HG03575 (cell line): ENCODE measurements at regions not wholly inside any gene's neighbourhood (a gene's known extent, or its start where the extent isn't known, plus 50 kb on each side); places are given as distances from the start of the nearest gene placed in this dataset.

Experiments used
- ATAC-seq: cut with Tn5 transposase; IDR thresholded peaks from one replicate; pipeline ENCODE4 v1.9.1; 2021; ENCODE audit not compliant: unreplicated experiment, insufficient number of reproducible peaks, low FRiP score; ENCODE audit errors: extremely low read depth

GRCh38 chr7:47696152-47696710 is 114.3 kb upstream of the TNS3 start:
- no peak for ATAC-seq

GRCh38 chr7:47693216-47693615 is 111.3 kb upstream of the TNS3 start:
- no peak for ATAC-seq

GRCh38 chr7:47691988-47692387 is 110.1 kb upstream of the TNS3 start:
- no peak for ATAC-seq

- ATAC-seq = no peak
These were observed 109.1 kb upstream of the TNS3 start for GRCh38 chr7:47690902-47691558.

DNA sequence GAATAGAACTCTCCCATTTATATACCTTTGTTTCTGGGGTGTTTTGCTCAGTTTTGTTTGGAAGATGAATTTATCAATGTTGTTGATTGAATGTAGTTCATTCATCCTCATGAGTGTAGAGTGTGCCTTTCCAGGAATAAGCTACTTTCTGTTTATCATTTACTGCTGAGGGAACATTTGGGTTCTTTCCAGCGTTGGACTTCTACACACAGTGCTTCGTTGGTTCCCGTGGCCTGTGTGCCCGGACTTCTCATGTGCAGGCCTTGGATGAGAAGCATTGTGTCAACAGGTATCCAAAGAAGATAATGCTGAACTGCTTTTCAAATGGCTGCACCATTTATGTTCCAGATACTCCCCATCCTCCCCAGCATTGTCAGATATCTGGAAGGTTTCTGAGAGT is 107.6 kb upstream of the TNS3 start:
- no peak for ATAC-seq

GRCh38 chr7:47688311-47689100 is 106.6 kb upstream of the TNS3 start:
- ATAC-seq = no peak

GRCh38 chr7:47685712-47686376 is 103.9 kb upstream of the TNS3 start:
- ATAC-seq = no peak

DNA sequence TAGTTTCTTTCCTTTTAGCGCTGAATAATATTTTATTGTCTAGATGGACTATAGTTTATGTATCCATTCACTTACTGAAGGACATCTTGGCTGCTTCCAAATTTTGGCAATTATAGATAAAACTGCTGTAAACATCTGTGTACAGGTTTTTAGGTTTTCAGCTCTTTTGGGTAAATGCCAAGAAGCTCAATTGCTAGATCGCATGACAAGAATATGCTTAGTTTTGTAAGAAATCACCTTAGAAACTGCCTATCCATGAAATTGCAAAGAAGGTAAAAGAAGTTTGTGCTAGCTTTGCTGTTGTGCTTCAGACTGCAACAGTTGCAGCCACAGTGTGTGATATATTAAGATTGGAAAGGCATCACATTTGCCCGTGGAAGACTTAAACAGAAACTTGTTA is 103.2 kb upstream of the TNS3 start:
- no peak for ATAC-seq

DNA sequence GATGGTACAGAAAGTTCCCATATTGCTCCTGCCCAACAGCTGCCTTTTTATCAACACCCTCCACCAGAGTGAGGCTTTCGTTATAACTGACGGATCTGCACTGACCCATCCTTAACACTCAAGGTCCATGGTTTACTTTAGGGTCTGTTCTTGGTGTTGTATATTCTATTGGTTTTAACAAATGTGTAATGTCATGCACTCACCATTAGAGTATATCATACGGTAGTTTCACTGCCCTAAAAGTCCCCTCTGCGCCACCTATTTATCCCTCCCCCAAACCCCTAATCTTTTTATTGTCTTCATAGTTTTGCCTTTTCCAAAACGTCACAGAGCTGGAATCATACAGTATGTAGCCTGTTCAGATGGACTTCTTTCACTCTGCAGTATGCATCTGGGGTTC is 102.8 kb upstream of the TNS3 start:
- ATAC-seq = no peak

- ATAC-seq = no peak
These were observed 101.6 kb upstream of the TNS3 start for GRCh38 chr7:47683485-47683898.

DNA sequence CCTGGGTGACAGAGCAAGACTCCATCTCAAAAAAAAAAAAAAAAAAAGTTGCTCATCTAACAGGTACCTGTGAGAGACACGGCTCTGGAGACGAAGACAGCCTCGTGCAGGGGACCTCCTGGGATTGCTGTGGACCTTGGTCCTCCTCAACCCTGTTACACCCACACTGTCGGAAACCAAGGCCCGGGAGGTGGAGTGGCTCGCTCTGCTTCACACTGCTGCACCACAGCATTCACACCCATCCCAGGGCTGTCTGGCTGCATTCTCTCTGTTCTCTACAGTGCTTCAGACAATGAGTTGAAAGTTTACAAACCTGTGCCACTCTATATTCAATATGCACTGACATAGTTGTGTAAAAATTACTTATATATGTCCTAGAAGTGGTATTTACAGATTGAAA is 101.0 kb upstream of the TNS3 start:
- ATAC-seq = no peak

DNA sequence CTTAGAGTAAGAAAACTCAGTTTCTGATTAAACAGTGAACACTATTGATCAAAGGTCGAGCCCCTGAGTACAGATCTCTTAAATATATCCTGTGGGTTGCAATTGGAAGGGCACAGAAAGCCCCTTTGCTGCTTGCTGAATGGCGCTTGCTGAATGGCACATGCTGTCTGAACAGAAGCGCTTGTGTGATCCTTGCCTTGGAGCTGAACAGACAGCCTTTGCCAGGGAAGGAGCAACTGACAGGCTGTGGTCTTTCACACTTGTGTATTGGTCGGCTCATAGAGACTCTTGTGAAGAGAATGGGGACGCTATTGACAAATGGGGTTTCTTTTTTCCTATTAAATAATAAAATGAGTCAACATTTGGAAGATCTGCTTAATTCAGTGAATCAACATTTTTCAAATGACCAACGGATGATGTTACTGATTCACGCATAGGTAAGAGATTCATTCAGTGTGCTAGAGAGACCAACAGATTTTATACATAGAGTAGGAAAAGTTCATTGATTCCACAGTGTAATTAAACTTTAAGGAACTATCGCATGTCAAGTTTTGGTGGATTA is 99.4 kb upstream of the TNS3 start:
- no peak for ATAC-seq

DNA sequence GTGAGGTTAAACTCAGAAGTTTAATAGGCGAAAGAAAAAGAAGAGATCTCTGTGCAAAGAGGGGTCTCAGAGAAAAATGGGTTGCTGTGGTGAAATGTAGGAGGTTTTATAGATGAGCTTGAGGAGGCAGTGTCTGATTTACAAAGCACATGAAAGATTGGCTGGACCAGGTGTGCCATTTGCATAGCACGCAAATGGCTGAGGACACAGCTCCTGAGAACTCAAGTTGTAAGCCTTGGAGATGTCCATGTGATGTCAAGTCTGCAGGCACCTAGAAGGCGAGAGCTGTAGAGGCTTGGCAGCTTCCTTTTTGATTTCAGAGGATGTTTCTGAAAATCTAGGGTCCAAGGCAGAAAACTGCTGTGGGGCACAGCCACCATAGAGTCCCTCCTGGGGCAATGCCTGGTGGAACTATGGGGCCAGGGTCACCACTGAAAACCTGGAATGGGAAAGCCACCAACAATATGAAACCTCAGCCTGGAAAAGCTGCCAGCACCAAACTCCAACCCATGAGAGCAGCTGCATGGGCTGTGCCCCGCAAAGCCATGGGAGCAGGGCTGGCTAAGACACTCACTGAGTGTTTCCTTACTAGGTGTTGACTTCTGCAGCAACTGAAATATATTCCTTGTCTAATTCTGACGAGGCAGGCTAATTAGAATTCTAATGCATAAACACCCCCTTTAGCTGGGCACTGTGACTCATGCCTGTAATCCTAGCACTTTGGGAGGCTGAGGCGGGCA is 96.9 kb upstream of the TNS3 start:
- ATAC-seq = no peak

DNA sequence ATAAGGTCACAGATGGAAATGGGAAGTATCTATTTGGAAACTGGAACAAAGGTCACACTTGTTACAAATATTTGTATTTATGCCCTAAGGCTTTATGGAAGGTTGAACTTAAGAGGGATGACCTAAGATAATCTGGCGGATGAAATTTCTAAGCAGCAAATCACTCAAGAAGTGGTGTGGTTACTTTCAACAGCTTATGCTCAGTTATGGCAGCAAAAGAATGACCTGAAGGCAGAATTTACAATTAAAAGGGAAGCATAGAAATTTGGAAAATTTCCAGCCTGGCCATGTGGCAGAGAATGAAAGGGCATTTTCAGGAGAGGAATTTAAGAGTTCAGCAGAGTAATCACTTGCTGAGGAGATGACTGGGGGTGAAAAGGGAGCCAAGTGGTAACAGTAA is 95.8 kb upstream of the TNS3 start:
- ATAC-seq = no peak

- no peak for ATAC-seq
These were observed 95.2 kb upstream of the TNS3 start for GRCh38 chr7:47677093-47677492.

DNA sequence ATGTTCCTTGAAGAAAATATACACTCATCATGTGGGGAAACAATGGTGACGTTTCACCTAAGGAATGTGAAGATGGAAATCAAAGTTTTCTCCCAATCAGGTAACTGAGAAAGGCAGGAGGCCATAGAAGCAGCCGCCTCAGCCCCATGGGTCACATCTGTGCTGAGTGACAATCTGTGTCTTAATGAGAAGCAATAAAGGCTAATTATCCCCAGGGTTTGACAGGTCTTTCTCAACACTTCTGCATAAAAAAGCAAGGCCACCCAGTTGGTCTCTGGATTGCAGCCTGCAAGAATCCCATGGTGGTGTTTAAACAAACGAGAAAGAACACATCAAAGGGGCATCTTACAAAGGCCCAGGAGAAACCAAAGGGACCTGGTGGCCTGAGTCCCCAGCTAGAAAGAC is 91.1 kb upstream of the TNS3 start:
- ATAC-seq = no peak

DNA sequence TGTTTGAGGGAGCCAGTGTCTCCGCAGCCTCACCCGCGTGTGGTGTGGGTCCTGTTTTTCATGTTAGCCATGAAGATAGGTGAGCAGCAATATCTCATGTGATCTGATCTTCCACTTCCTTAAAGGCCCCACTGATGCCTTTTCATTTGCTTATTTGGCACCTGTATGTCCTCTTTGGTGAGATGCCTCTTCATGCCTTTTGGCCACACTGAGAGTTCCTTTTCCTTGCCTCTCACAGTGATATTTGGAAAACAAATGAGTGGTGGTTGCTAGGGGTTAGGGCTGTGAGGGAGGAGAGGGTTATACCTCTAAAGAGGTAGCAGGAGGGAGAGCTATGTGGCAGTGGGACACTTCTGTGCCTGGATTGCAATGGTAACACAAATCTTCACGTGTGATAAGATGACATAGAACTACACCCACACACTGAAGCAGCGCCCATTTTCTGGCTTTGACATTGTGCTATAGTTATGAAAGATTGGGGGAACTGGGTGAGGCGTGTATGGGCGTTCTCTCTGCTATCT is 90.4 kb upstream of the TNS3 start:
- ATAC-seq = no peak

- no peak for ATAC-seq
These were observed 89.4 kb upstream of the TNS3 start for GRCh38 chr7:47671358-47671757.

- peak; percentile 60 for ATAC-seq
These were observed 88.8 kb upstream of the TNS3 start for GRCh38 chr7:47670729-47671128.
